22Rv1 (cell line): ENCODE measurements at regions not wholly inside any gene's neighbourhood (a gene's known extent, or its start where the extent isn't known, plus 50 kb on each side); places are given as distances from the start of the nearest gene placed in this dataset.

ENCODE experiments used
- H3K27ac ChIP-seq: fragments of 450-650 bp; 2 replicates; pipeline ENCODE4 v1.5.1; 2017
- ZFX ChIP-seq: fragments of 450-650 bp; IDR thresholded peaks from 2 replicates; pipeline ENCODE4 v1.6.1; 2017; ENCODE audit warnings: antibody characterized with exemption, borderline replicate concordance
- TF ChIP-seq, protein P1 (sequence below): fragments of 450-650 bp; IDR thresholded peaks from 2 replicates; pipeline ENCODE4 v1.5.1; 2017; ENCODE audit warnings: mild to moderate bottlenecking

DNA sequence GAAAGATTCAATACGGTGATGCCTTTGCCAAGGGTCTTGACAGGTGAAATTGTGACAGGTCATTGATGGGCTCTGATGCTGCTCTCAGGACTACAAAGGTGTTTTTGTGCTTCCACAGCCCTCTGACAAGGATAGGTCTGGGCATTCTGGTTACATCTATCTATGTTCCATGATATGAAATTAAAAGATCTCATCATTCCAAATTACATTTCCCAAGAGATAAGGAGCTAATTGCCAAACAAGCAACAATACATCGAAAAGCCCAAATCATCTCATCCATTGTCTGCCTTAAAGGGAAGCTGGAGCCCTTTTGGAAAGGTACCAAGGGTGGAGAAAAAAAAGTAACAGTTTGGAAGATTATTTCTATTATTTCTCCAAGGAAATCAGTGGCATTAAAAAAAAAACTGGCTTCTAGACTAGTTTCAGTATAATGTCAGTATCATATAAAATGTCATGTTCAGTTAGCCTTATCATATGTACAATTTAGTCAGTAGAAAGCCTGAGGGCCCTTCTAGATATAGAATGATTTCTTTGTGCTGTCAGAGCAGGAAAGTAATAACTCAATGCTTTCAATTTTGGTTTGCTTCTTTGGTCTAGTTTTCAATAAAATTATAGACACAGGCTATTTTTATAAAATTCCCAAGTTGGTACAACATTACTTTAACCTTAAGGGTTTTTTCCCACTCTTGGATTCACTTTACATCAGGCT lies 224.5 kb upstream of the GPRIN3 start:
- TF ChIP-seq, protein P1, sequence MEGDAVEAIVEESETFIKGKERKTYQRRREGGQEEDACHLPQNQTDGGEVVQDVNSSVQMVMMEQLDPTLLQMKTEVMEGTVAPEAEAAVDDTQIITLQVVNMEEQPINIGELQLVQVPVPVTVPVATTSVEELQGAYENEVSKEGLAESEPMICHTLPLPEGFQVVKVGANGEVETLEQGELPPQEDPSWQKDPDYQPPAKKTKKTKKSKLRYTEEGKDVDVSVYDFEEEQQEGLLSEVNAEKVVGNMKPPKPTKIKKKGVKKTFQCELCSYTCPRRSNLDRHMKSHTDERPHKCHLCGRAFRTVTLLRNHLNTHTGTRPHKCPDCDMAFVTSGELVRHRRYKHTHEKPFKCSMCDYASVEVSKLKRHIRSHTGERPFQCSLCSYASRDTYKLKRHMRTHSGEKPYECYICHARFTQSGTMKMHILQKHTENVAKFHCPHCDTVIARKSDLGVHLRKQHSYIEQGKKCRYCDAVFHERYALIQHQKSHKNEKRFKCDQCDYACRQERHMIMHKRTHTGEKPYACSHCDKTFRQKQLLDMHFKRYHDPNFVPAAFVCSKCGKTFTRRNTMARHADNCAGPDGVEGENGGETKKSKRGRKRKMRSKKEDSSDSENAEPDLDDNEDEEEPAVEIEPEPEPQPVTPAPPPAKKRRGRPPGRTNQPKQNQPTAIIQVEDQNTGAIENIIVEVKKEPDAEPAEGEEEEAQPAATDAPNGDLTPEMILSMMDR: no peak
- TF ChIP-seq ZFX: no peak
- no peak overlapping the region for H3K27ac ChIP-seq

DNA sequence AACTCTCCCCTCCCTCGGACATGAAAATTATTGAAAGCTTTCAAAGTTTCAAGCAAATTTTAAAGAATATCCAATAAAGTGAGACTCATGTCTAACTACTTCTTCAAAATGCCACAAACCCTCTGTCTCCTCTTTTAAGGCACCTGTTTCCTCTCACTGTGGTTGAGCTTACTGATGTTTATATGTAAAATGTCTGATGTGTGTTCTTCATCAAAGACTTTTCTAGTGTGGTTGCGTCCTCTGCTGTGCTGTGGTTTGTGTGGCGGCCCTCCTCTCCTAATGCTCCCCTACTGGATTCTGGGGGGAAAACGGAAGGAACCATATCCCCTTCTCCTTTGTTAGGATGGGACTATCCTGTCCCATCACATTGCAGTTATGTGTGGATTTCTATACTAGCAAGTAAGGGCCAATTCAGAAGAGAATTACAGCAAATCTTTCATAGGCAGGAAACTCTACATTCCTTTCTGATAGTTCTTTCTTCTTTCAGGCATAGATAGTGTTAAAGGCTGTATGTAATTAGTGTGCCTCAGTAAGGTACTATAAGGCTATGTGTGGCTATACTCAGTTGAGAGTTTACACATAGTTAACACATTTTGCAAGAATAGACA lies 221.0 kb upstream of the GPRIN3 start:
- no peak for TF ChIP-seq ZFX
- TF ChIP-seq, protein P1: no peak
- no peak overlapping the region for H3K27ac ChIP-seq

DNA sequence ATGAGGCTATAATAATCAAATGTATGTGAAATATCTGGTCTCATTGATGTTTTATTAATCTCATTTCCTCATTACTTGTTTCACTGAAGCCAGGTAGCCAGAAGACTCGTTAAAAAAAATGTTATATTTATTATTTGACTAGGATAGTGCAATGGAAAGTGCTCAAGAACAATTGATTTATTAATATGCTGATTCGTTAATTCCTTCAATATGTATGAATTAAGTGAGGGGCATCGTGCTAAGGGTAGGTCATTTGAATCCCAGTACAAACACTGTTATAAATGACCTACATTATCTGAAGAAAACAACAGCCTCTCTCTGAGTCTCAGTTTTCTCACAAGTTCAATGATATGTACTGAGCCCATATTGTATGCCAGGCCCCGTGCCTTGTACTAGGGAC lies 214.2 kb upstream of the GPRIN3 start:
- TF ChIP-seq ZFX: no peak
- TF ChIP-seq, protein P1: no peak
- no peak overlapping the region for H3K27ac ChIP-seq

DNA sequence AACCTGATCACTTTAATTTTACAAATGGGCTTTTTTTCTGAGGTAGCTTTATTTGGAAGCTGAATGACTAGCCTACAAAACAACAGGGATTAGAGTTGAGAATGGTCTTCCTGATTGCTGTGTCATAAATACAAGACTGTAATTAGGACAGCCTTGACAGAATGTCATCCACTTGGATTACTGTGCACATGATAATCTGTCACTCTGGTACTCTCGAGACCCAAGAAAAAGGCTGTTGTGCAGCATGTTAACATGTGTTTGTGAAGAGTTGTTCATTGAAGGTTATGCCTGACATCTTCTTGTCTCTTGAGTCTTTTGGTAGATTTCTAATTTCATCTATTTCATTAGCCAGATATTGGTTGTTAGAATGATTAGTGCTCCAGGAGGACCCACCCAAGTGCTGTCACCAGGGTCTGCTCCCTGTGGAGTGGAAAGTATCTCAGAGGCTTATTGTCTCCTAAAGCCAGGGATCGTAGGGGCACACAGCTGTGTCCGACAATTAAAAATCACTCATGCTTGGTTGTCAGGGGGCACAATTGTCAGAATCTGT lies 212.2 kb upstream of the GPRIN3 start:
- H3K27ac ChIP-seq: no peak overlapping the region
- TF ChIP-seq, protein P1: no peak
- TF ChIP-seq ZFX: no peak

DNA sequence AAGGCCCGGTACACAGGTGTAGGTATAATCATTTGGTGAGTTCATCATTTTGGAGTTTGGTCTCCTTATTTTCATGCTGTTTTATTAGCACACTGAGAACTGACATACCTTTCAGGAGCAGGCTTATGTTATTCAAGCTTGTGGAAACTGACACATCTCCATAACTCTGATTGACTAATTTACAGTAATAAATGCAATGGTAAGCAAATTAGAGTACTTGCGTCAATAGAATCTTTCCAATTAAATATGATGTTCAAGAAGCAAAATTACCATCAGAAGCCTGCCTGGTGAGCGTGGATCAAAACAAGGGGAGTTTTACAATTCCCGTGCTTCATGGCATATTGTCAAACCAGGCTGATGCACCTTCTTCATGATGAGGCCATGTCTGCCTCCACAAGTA lies 210.7 kb upstream of the GPRIN3 start:
- TF ChIP-seq ZFX: no peak
- TF ChIP-seq, protein P1: no peak
- no peak overlapping the region for H3K27ac ChIP-seq

DNA sequence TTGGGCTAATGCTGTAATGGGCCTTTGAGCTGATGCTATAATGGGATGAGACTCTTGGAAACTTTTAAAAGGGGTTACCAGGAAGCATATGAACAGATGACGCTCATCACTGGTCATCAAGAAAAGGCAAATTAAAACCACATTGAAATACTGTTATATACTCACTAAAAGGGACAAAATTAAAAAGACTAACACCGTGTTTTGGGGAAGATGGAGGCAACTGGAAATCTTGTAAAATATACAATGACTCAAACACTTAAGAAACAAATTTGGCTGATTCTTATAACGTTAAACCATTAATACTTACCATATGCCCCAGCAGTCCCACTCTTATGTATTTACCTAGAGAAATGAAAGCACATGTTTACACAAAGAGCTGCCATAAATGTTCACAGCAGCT lies 207.2 kb upstream of the GPRIN3 start:
- TF ChIP-seq, protein P1: no peak
- no peak for TF ChIP-seq ZFX
- H3K27ac ChIP-seq: no peak overlapping the region

DNA sequence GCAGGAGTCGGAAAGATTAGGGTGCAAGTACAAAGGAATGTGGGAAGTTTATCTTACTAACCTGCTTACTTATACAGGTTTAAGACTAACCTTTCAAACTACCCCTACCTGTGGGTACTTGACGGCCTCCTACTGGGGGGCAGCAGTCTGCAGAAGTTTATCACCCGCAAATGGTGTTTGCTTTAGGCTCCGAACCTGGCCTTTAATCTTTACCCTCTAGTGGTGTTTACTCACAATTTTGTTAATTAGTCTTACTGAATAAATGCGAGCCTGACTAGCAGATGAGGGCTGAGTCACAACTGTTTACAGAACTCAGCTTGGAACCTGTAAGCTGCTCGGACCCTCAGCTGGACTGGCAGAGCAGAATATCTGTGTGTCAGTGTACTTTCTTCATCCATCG lies 204.2 kb upstream of the GPRIN3 start:
- TF ChIP-seq ZFX: no peak
- TF ChIP-seq, protein P1: no peak
- no peak overlapping the region for H3K27ac ChIP-seq
